Gastrocnemius medialis (tissue), 4 donors: ENCODE measurements at regions not wholly inside any gene's neighbourhood (a gene's known extent, or its start where the extent isn't known, plus 50 kb on each side); places are given as distances from the start of the nearest gene placed in this dataset.

Experiments
- POLR2A ChIP-seq, 2 donors: fragments of 450-650 bp; IDR thresholded peaks; one replicate each; pipeline ENCODE4 v1.6.1; 2017; ENCODE audit warnings: antibody characterized with exemption in 2 of 2, mild to moderate bottlenecking in 2 of 2, moderate library complexity in 2 of 2
- TF ChIP-seq, protein P1 (sequence below), 5 experiments: fragments of 450-650 bp in 3 of 5; fragments of 200-600 bp in 2 of 5; sonication (generic) in 2 of 5; IDR thresholded peaks in 4 of 5; conservative IDR thresholded peaks in 1 of 5; 1 replicate in 4 of 5; 2 replicates in 1 of 5; pipeline ENCODE4 v1.5.1; 2016 to 2019; ENCODE audit warnings: antibody characterized with exemption in 5 of 5, mild to moderate bottlenecking in 3 of 5, moderate library complexity in 3 of 5

DNA sequence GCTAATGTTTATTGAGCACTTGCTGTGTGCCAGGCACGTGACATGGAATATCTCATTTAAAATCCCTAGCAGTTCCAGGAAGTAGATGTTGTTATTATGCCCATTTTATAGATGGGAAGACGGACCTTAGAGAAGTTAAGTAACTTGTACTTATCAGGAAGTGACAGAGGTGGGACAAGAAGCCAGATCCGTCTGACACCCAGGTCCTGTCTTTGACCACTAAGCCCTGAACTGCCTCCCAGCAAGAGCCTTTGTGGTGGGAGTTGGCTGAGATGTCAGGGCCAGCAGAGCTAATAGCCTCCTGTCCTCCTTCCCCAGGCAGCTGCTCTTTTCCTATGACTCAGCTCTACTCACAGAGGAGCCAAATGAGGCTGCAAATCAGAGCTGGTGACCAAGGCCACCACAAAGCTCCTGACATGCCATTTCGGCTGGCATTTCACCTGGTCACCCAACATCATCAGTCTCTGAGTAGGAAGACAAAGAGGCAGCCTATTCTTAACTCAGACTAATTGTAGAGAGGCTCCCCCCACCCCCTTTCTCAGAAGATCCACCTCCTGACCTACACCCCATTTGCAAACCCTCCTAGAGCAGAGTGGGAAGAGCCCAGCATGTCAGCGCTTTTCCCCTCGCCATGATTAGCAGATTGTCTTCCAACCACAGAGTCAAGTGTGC lies 175.1 kb upstream of the KIT start:
- no peak for TF ChIP-seq POLR2A (IDR thresholded peaks at IDR 0.05)
- TF ChIP-seq, protein P1, sequence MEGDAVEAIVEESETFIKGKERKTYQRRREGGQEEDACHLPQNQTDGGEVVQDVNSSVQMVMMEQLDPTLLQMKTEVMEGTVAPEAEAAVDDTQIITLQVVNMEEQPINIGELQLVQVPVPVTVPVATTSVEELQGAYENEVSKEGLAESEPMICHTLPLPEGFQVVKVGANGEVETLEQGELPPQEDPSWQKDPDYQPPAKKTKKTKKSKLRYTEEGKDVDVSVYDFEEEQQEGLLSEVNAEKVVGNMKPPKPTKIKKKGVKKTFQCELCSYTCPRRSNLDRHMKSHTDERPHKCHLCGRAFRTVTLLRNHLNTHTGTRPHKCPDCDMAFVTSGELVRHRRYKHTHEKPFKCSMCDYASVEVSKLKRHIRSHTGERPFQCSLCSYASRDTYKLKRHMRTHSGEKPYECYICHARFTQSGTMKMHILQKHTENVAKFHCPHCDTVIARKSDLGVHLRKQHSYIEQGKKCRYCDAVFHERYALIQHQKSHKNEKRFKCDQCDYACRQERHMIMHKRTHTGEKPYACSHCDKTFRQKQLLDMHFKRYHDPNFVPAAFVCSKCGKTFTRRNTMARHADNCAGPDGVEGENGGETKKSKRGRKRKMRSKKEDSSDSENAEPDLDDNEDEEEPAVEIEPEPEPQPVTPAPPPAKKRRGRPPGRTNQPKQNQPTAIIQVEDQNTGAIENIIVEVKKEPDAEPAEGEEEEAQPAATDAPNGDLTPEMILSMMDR (IDR thresholded peaks at IDR 0.05 in 4 of 5, conservative IDR thresholded peaks at IDR 0.05 in 1 of 5) = no peak
